Nephron progenitor cell (in vitro differentiated cells): ENCODE measurements at regions not wholly inside any gene's neighbourhood (a gene's known extent, or its start where the extent isn't known, plus 50 kb on each side); places are given as distances from the start of the nearest gene placed in this dataset.

Source experiments
- DNase-seq: peaks from one replicate; pipeline ENCODE4 v3.0.0; 2021
- H3K27ac Mint-ChIP-seq: 2 replicates; pipeline ENCODE4 v1.8.0; 2021; ENCODE audit warnings: mild to moderate bottlenecking, moderate library complexity, mixed read lengths
- H3K27me3 Mint-ChIP-seq: 2 replicates; pipeline ENCODE4 v1.8.0; 2021; ENCODE audit warnings: mild to moderate bottlenecking, low read depth, mixed read lengths; ENCODE audit not compliant: poor library complexity
- H3K36me3 Mint-ChIP-seq: 2 replicates; pipeline ENCODE4 v1.8.0; 2021; ENCODE audit warnings: low read depth, mixed read lengths
- H3K4me1 Mint-ChIP-seq: 2 replicates; pipeline ENCODE4 v1.8.0; 2021; ENCODE audit warnings: mixed read lengths
- H3K4me3 Mint-ChIP-seq: 2 replicates; pipeline ENCODE4 v1.8.0; 2021; ENCODE audit warnings: mild to moderate bottlenecking, moderate library complexity, mixed read lengths
- H3K9me3 Mint-ChIP-seq: 2 replicates; pipeline ENCODE4 v1.8.0; 2021; ENCODE audit warnings: mild to moderate bottlenecking, moderate library complexity, mixed read lengths
- CTCF ChIP-seq: fragments of 200-600 bp; sonication (generic); IDR thresholded peaks from 2 replicates; pipeline ENCODE4 v1.5.0; 2021; ENCODE audit warnings: antibody characterized with exemption

- TF ChIP-seq CTCF: no peak
- Mint-ChIP-seq H3K36me3 (peaks cover 6% of the 10 kb centered on the region), H3K4me3 (no peak overlapping the region), H3K27me3 (no peaks in the 10 kb centered on the region), H3K4me1 (peaks cover 49% of the 10 kb centered on the region), H3K27ac (peak overlapping the region; percentile 9), H3K9me3 (peaks cover 8% of the 10 kb centered on the region)
- no peak for DNase-seq
These were observed 108.8 kb upstream of the CD180 start for GRCh38 chr5:67305401-67305800.

GRCh38 chr5:67303356-67303755, 106.8 kb upstream of the CD180 start:
- Mint-ChIP-seq H3K4me3 (no peak overlapping the region), H3K27ac (no peak overlapping the region), H3K27me3 (no peaks in the 10 kb centered on the region), H3K36me3 (no peaks in the 10 kb centered on the region), H3K9me3 (no peaks in the 10 kb centered on the region), H3K4me1 (peaks cover 56% of the 10 kb centered on the region)
- TF ChIP-seq CTCF: no peak
- DNase-seq: no peak

GRCh38 chr5:67301285-67301903, 104.8 kb upstream of the CD180 start:
- no peak overlapping the region for H3K4me3 Mint-ChIP-seq
- no peak for DNase-seq
- no peak for TF ChIP-seq CTCF
- no peaks in the 10 kb centered on the region for H3K36me3 Mint-ChIP-seq
- peak overlapping the region; percentile 19 for H3K27ac Mint-ChIP-seq
- peaks cover 4% of the 10 kb centered on the region for H3K9me3 Mint-ChIP-seq
- no peaks in the 10 kb centered on the region for H3K27me3 Mint-ChIP-seq
- H3K4me1 Mint-ChIP-seq: peaks cover 38% of the 10 kb centered on the region

GRCh38 chr5:67300326-67300725, 103.7 kb upstream of the CD180 start:
- no peak for DNase-seq
- peaks cover 31% of the 10 kb centered on the region for H3K4me1 Mint-ChIP-seq
- TF ChIP-seq CTCF: no peak
- H3K27ac Mint-ChIP-seq: peak overlapping the region; percentile 83
- no peaks in the 10 kb centered on the region for H3K27me3 Mint-ChIP-seq
- H3K9me3 Mint-ChIP-seq: peaks cover 4% of the 10 kb centered on the region
- no peaks in the 10 kb centered on the region for H3K36me3 Mint-ChIP-seq
- H3K4me3 Mint-ChIP-seq: no peak overlapping the region

GRCh38 chr5:67299231-67299735, 102.7 kb upstream of the CD180 start:
- peaks cover 29% of the 10 kb centered on the region for H3K4me1 Mint-ChIP-seq
- no peak for TF ChIP-seq CTCF
- H3K27me3 Mint-ChIP-seq: no peaks in the 10 kb centered on the region
- peaks cover 4% of the 10 kb centered on the region for H3K9me3 Mint-ChIP-seq
- DNase-seq: no peak
- H3K36me3 Mint-ChIP-seq: no peaks in the 10 kb centered on the region
- no peak overlapping the region for H3K27ac Mint-ChIP-seq
- H3K4me3 Mint-ChIP-seq: no peak overlapping the region
